WI38 (cell line): ENCODE measurements at regions not wholly inside any gene's neighbourhood (a gene's known extent, or its start where the extent isn't known, plus 50 kb on each side); places are given as distances from the start of the nearest gene placed in this dataset.
"Not testable (repeated sequence)": the region's sequence is repeated elsewhere in the genome, so short reads cannot be mapped to it uniquely, and the experiment has no call there.

Experiments used
- H3K4me3 ChIP-seq: 2 replicates; pipeline ENCODE4 v1.5.1; 2011; ENCODE audit warnings: low read depth, mild to moderate bottlenecking, control low read depth, low read length
- TF ChIP-seq, protein P1 (sequence below): IDR thresholded peaks from 2 replicates; pipeline ENCODE4 v1.5.1; 2012; ENCODE audit warnings: low read depth, mild to moderate bottlenecking, control low read depth, low read length

DNA sequence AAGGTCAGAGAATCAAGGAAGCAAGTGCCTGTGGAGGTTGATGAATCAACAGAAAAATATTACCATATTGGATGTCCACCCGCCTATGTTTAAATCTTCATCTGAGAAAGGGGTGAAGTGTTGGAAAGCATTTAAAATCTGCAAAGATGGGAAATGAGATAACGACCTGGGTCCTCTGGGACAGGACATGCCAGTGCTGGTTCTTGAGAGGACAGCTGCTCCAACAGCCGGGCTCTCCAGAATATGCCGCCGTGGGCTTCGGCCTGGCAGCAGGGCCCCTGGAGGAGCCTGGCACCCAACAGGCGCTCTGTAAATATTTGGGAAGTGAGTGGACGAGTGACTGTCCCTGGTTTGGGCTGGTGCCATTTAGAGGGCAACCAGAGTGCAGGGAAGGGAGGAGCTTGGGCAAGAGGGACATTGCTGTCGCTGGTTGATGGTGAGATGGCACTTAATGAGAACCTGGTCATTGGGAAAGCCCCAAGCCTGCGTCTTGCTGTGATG is 129.9 kb downstream of the KCNA5 start:
- no peak overlapping the region for H3K4me3 ChIP-seq
- TF ChIP-seq, protein P1, sequence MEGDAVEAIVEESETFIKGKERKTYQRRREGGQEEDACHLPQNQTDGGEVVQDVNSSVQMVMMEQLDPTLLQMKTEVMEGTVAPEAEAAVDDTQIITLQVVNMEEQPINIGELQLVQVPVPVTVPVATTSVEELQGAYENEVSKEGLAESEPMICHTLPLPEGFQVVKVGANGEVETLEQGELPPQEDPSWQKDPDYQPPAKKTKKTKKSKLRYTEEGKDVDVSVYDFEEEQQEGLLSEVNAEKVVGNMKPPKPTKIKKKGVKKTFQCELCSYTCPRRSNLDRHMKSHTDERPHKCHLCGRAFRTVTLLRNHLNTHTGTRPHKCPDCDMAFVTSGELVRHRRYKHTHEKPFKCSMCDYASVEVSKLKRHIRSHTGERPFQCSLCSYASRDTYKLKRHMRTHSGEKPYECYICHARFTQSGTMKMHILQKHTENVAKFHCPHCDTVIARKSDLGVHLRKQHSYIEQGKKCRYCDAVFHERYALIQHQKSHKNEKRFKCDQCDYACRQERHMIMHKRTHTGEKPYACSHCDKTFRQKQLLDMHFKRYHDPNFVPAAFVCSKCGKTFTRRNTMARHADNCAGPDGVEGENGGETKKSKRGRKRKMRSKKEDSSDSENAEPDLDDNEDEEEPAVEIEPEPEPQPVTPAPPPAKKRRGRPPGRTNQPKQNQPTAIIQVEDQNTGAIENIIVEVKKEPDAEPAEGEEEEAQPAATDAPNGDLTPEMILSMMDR = no peak

GRCh38 chr12:5175415-5175814 is 131.7 kb downstream of the KCNA5 start:
- not testable (repeated sequence) for H3K4me3 ChIP-seq

DNA sequence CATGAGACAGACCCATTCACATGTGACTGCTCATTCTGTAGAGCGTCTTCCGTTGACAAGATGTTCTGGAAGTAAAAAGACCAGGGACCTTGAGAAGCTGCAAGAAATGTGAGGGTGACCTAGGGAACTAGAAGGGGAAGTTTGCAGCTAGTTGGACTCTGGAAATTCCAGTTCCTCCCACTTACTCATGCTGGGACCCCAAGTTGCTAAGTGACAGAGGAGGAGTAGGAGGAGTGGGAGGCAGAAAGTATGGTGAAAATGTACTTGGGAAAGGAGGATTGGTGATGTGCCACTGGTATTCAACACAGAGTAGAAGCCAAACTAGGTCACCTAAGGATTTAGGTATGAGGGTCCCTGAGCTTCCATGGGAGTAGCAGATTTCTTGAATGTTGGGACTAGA is 132.4 kb downstream of the KCNA5 start:
- TF ChIP-seq, protein P1 = no peak
- no peak overlapping the region for H3K4me3 ChIP-seq

DNA sequence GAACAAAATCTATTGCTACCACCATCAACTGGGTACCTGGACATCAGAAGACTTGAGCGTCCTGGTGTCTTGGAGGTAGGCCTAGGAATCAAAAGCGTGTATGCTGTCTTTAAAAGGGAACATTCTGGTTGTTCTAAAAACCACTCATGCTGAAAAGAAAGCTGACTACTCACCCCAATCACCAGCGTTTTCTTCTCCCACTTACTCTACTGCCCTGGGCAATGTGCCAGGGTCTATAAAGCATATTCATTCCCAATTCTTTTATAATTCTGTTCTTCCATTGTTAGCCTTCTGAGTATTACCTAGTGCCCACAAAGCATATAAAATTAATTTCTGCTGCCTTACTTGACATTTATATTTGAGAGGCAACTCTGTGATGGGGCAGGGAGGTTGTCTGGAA is 133.4 kb downstream of the KCNA5 start:
- TF ChIP-seq, protein P1 = no peak
- H3K4me3 ChIP-seq = no peak overlapping the region

DNA sequence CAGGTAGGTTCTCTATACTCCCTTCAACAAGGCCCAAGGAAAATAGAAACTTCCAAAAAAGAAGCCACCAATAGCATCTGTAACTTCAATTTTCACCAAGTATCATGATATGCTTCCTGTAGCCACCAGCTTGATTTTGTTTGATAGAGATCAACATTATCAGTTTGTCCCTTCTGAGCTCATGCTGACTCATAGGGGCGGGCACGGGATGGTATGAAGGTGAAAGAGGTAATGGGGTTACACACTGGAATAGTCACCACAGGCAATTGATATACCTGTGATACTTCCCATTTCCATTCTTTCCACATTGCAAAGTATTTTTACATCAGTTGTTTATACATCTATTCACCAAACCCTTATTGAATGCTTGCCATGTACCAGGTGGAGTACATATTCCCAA is 134.1 kb downstream of the KCNA5 start:
- no peak overlapping the region for H3K4me3 ChIP-seq
- TF ChIP-seq, protein P1 = no peak

GRCh38 chr12:5178571-5178970 is 134.9 kb downstream of the KCNA5 start:
- TF ChIP-seq, protein P1 = no peak
- no peak overlapping the region for H3K4me3 ChIP-seq

- H3K4me3 ChIP-seq = no peak overlapping the region
- TF ChIP-seq, protein P1 = no peak
These were observed 136.8 kb downstream of the KCNA5 start for GRCh38 chr12:5180496-5180895.

DNA sequence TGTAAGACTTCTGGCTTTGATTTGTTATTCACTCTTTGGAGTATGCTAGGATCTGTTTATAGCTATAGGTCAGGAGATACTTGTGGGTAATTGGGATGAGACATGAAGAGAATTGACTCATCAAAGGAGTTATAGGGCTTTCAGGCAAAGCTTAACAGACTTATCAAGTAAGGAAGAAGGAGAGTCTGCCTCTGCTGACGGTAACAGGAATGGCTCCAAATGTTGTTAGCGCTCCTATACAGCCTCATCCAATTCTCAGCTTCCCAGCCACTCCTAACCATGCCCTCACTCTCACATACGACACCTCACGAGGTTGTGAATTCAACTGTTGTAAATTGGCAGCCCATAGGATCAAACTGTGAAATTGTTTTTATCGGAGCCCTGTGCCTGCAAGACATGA is 140.5 kb downstream of the KCNA5 start:
- no peak overlapping the region for H3K4me3 ChIP-seq
- TF ChIP-seq, protein P1 = no peak
